ENCODE measurements at regions not wholly inside any gene's neighbourhood (a gene's known extent, or its start where the extent isn't known, plus 50 kb on each side); places are given as distances from the start of the nearest gene placed in this dataset.
"Not testable (repeated sequence)": the region's sequence is repeated elsewhere in the genome, so short reads cannot be mapped to it uniquely, and the experiment has no call there.

GRCh38 chr10:50688183-50688582, 51.6 kb upstream of the ASAH2B start:
- H3K4me1 ChIP-seq (ENCODE audit: low read depth); H3K4me3 ChIP-seq; H3K9me3 ChIP-seq; intact Hi-C loops (cut with DNase I, micrococcal nuclease); H3K36me3 ChIP-seq (ENCODE audit: low read depth); DNase-seq: not testable (repeated sequence)
- peak; percentile 34 for ATAC-seq

GRCh38 chr10:50684365-50684764, 55.4 kb upstream of the ASAH2B start:
- intact Hi-C loops (cut with DNase I, micrococcal nuclease); H3K4me1 ChIP-seq (ENCODE audit: low read depth); H3K9me3 ChIP-seq; ATAC-seq; H3K36me3 ChIP-seq (ENCODE audit: low read depth); DNase-seq; H3K4me3 ChIP-seq: not testable (repeated sequence)

GRCh38 chr10:50683198-50683751, 56.5 kb upstream of the ASAH2B start:
- H3K36me3 ChIP-seq (ENCODE audit: low read depth); H3K9me3 ChIP-seq; ATAC-seq; intact Hi-C loops (cut with DNase I, micrococcal nuclease); DNase-seq; H3K4me3 ChIP-seq; H3K4me1 ChIP-seq (ENCODE audit: low read depth): not testable (repeated sequence)

GRCh38 chr10:50680606-50681005, 56.9 kb upstream of the SGMS1 start:
- H3K36me3 ChIP-seq (ENCODE audit: low read depth); H3K4me3 ChIP-seq; DNase-seq; H3K4me1 ChIP-seq (ENCODE audit: low read depth); H3K9me3 ChIP-seq; intact Hi-C loops (cut with DNase I, micrococcal nuclease); ATAC-seq: not testable (repeated sequence)

GRCh38 chr10:50679149-50679548, 55.4 kb upstream of the SGMS1 start:
- ATAC-seq (no peak), DNase-seq (no peak)
- Histone ChIP-seq H3K4me1 (ENCODE audit: low read depth) (no peaks in the 10 kb centered on the region), H3K36me3 (ENCODE audit: low read depth) (no peaks in the 10 kb centered on the region), H3K9me3 (no peaks in the 10 kb centered on the region), H3K4me3 (no peak overlapping the region)
- no peak for TF ChIP-seq CTCF (IDR thresholded peaks at IDR 0.05)
- intact Hi-C loops (cut with DNase I, micrococcal nuclease): no loop called here

- ATAC-seq; H3K36me3 ChIP-seq (ENCODE audit: low read depth); H3K4me3 ChIP-seq; H3K4me1 ChIP-seq (ENCODE audit: low read depth); intact Hi-C loops (cut with DNase I, micrococcal nuclease); DNase-seq; H3K9me3 ChIP-seq: not testable (repeated sequence)
Measured at GRCh38 chr10:50675555-50675954, 51.8 kb upstream of the SGMS1 start.

- DNase-seq (no peak), ATAC-seq (no peak)
- intact Hi-C loops (cut with DNase I, micrococcal nuclease): no loop called here
- H3K4me3 ChIP-seq: no peak overlapping the region
- no peaks in the 10 kb centered on the region for H3K36me3 ChIP-seq (ENCODE audit: low read depth)
- H3K4me1 ChIP-seq (ENCODE audit: low read depth): no peaks in the 10 kb centered on the region
- no peaks in the 10 kb centered on the region for H3K9me3 ChIP-seq
- no peak for TF ChIP-seq CTCF (IDR thresholded peaks at IDR 0.05)
Measured at GRCh38 chr10:50674469-50675254, 50.9 kb upstream of the SGMS1 start.
